H9 (cell line): ENCODE measurements at regions not wholly inside any gene's neighbourhood (a gene's known extent, or its start where the extent isn't known, plus 50 kb on each side); places are given as distances from the start of the nearest gene placed in this dataset.

Source experiments
- DNase-seq: peaks from one replicate; pipeline ENCODE4 v3.0.0-alpha.2; 2017
- H2AFZ ChIP-seq: one replicate; pipeline ENCODE4 v1.6.1; 2013; ENCODE audit warnings: mild to moderate bottlenecking, low read length, control low read depth, moderate library complexity
- H2AK5ac ChIP-seq: 2 replicates; pipeline ENCODE4 v1.6.1; 2013; ENCODE audit warnings: low read length, control low read depth, mixed read lengths; ENCODE audit not compliant: insufficient read length
- H2BK120ac ChIP-seq: one replicate; pipeline ENCODE4 v1.6.1; 2013; ENCODE audit warnings: low read depth, mild to moderate bottlenecking, low read length, control low read depth, inconsistent platforms; ENCODE audit not compliant: poor library complexity, severe bottlenecking
- H2BK12ac ChIP-seq: 2 replicates; pipeline ENCODE4 v1.6.1; 2013; ENCODE audit warnings: low read length, control low read depth, mixed read lengths, low read depth; ENCODE audit not compliant: insufficient read length
- H2BK15ac ChIP-seq: 2 replicates; pipeline ENCODE4 v1.6.1; 2013; ENCODE audit warnings: low read depth, low read length, control low read depth
- H2BK20ac ChIP-seq: one replicate; pipeline ENCODE4 v1.6.1; 2013; ENCODE audit warnings: low read depth, mild to moderate bottlenecking, low read length, control low read depth, inconsistent platforms; ENCODE audit not compliant: poor library complexity, severe bottlenecking
- H2BK5ac ChIP-seq: 2 replicates; pipeline ENCODE4 v1.6.1; 2013; ENCODE audit warnings: low read length, control low read depth, mixed read lengths; ENCODE audit not compliant: insufficient read length
- H3K14ac ChIP-seq: 2 replicates; pipeline ENCODE4 v1.6.1; 2013; ENCODE audit warnings: low read length, control low read depth; ENCODE audit not compliant: insufficient read depth
- H3K18ac ChIP-seq: 2 replicates; pipeline ENCODE4 v1.6.1; 2013; ENCODE audit warnings: low read depth, mild to moderate bottlenecking, mixed read lengths, low read length, control low read depth; ENCODE audit not compliant: insufficient read length
- H3K23ac ChIP-seq: 2 replicates; pipeline ENCODE4 v1.6.1; 2013; ENCODE audit warnings: low read length, control low read depth, mixed read lengths, low read depth; ENCODE audit not compliant: insufficient read length
- H3K23me2 ChIP-seq: 2 replicates; pipeline ENCODE4 v1.6.1; 2013; ENCODE audit warnings: low read depth, mild to moderate bottlenecking, mixed read lengths, low read length, control low read depth; ENCODE audit not compliant: insufficient read length, poor library complexity, severe bottlenecking
- H3K27ac ChIP-seq: 2 replicates; pipeline ENCODE4 v1.5.1; 2013; ENCODE audit warnings: low read length, control low read depth, mixed read lengths, low read depth; ENCODE audit not compliant: insufficient read length
- H3K27me3 ChIP-seq: 2 replicates; pipeline ENCODE4 v1.6.1; 2013; ENCODE audit warnings: low read length, control low read depth, inconsistent platforms; ENCODE audit not compliant: insufficient read depth
- H3K4ac ChIP-seq: 2 replicates; pipeline ENCODE4 v1.6.1; 2013; ENCODE audit warnings: low read depth, mild to moderate bottlenecking, control low read depth, inconsistent platforms, low read length, moderate library complexity
- H3K4me1 ChIP-seq: 2 replicates; pipeline ENCODE4 v1.6.1; 2013; ENCODE audit warnings: low read length, control low read depth, inconsistent platforms; ENCODE audit not compliant: insufficient read depth
- H3K4me2 ChIP-seq: 2 replicates; pipeline ENCODE4 v1.6.1; 2013; ENCODE audit warnings: low read length, control low read depth, mixed read lengths; ENCODE audit not compliant: insufficient read length, insufficient read depth
- H3K56ac ChIP-seq: 2 replicates; pipeline ENCODE4 v1.6.1; 2013; ENCODE audit warnings: low read depth, mild to moderate bottlenecking, mixed read lengths, low read length, control low read depth; ENCODE audit not compliant: insufficient read length
- H3K79me1 ChIP-seq: 2 replicates; pipeline ENCODE4 v1.6.1; 2013; ENCODE audit warnings: low read depth, mild to moderate bottlenecking, moderate library complexity, low read length, control low read depth, inconsistent platforms; ENCODE audit not compliant: insufficient read depth, poor library complexity, severe bottlenecking
- H3K79me2 ChIP-seq: 2 replicates; pipeline ENCODE4 v1.6.1; 2013; ENCODE audit warnings: low read length, control low read depth, inconsistent platforms; ENCODE audit not compliant: insufficient read depth
- H3K9ac ChIP-seq: 2 replicates; pipeline ENCODE4 v1.6.1; 2013; ENCODE audit warnings: low read length, control low read depth, mixed read lengths; ENCODE audit not compliant: insufficient read length; ENCODE audit errors: extremely low read depth
- H3K9me3 ChIP-seq: one replicate; pipeline ENCODE4 v1.6.1; 2013; ENCODE audit warnings: low read depth, low read length, inconsistent platforms; ENCODE audit not compliant: control insufficient read depth
- H3T11ph ChIP-seq: one replicate; pipeline ENCODE4 v1.6.1; 2013; ENCODE audit warnings: mild to moderate bottlenecking, low read length, control low read depth, inconsistent platforms
- H4K20me1 ChIP-seq: one replicate; pipeline ENCODE4 v1.6.1; 2013; ENCODE audit not compliant: control insufficient read depth, insufficient read length, insufficient read depth
- H4K5ac ChIP-seq: 2 replicates; pipeline ENCODE4 v1.6.1; 2013; ENCODE audit warnings: low read depth, mild to moderate bottlenecking, mixed read lengths, low read length, control low read depth; ENCODE audit not compliant: insufficient read length
- H4K8ac ChIP-seq: replicated peaks from 2 replicates; pipeline ENCODE4 v1.6.1; 2013; ENCODE audit warnings: low read length, control low read depth, mixed read lengths, low read depth; ENCODE audit not compliant: insufficient read length
- H4K91ac ChIP-seq: 2 replicates; pipeline ENCODE4 v1.6.1; 2013; ENCODE audit warnings: low read depth, mild to moderate bottlenecking, moderate library complexity, mixed read lengths, low read length, control low read depth; ENCODE audit not compliant: insufficient read length
- H3K27ac Mint-ChIP-seq, 3 experiments: 2 replicates in 2 of 3; 3 replicates in 1 of 3; pipeline ENCODE4 v1.8.0; 2020 to 2021; ENCODE audit warnings: mixed read lengths in 3 of 3, mild to moderate bottlenecking in 1 of 3, moderate library complexity in 1 of 3
- H3K27me3 Mint-ChIP-seq: 2 replicates; pipeline ENCODE4 v1.8.0; 2021; ENCODE audit warnings: low read depth, mild to moderate bottlenecking, moderate library complexity, mixed read lengths
- H3K36me3 Mint-ChIP-seq, 3 experiments: 2 replicates in 2 of 3; 3 replicates in 1 of 3; pipeline ENCODE4 v1.8.0; 2020 to 2021; ENCODE audit warnings: low read depth in 3 of 3, mixed read lengths in 3 of 3; ENCODE audit not compliant: insufficient read depth in 1 of 3
- H3K4me1 Mint-ChIP-seq, 2 experiments: 2 replicates each; pipeline ENCODE4 v1.8.0; 2020; ENCODE audit warnings: mixed read lengths in 2 of 2
- H3K4me3 Mint-ChIP-seq, 2 experiments: 2 replicates in 1 of 2; 3 replicates in 1 of 2; pipeline ENCODE4 v1.8.0; 2020 to 2021; ENCODE audit warnings: mild to moderate bottlenecking in 2 of 2, mixed read lengths in 2 of 2, moderate library complexity in 1 of 2
- H3K9me3 Mint-ChIP-seq, 2 experiments: 2 replicates in 1 of 2; 3 replicates in 1 of 2; pipeline ENCODE4 v1.8.0; 2020; ENCODE audit warnings: mild to moderate bottlenecking in 2 of 2, mixed read lengths in 2 of 2, moderate library complexity in 1 of 2
- CTCF ChIP-seq: fragments of 200-600 bp; sonication (generic); conservative IDR thresholded peaks from 3 replicates; pipeline ENCODE4 v1.8.0; 2021; ENCODE audit warnings: antibody characterized with exemption, mild to moderate bottlenecking
- WGBS: extraction: QIAGEN DNeasy Blood & Tissue Kit; methylation state at CpG from one replicate; pipeline ENCODE4 v1.1.7; 2013; ENCODE audit warnings: missing lambda C conversion rate, low lambda C conversion rate, mixed read lengths; ENCODE audit not compliant: insufficient read length; ENCODE audit errors: extremely low coverage; 5-methylcytosine and 5-hydroxymethylcytosine counted together

- no peak overlapping the region for H2AK5ac ChIP-seq
- Mint-ChIP-seq H3K9me3 (no peaks in the 10 kb centered on the region), H3K36me3 (no peaks in the 10 kb centered on the region), H3K4me3 (no peak overlapping the region), H3K27ac (peak overlapping the region in 1 of 3 experiments; percentile 33; a peak in 1 of 7 replicates), H3K4me1 (peaks cover 9 to 13% of the 10 kb centered on the region in 2 experiments), H3K27me3 (no peaks in the 10 kb centered on the region)
- H4K8ac ChIP-seq, result no peak overlapping the region
- H2BK20ac ChIP-seq, result peak overlapping the region; percentile 45
- no peaks in the 10 kb centered on the region for H3K79me1 ChIP-seq
- H3K27me3 ChIP-seq, result no peaks in the 10 kb centered on the region
- H3K56ac ChIP-seq, result no peak overlapping the region
- H3K4me1 ChIP-seq, result no peaks in the 10 kb centered on the region
- H3T11ph ChIP-seq, result no peak overlapping the region
- H2AFZ ChIP-seq, result no peak overlapping the region
- no peak overlapping the region for H2BK12ac ChIP-seq
- no peak overlapping the region for H3K14ac ChIP-seq
- no peak overlapping the region for H2BK15ac ChIP-seq
- H3K9me3 ChIP-seq, result no peaks in the 10 kb centered on the region
- H2BK120ac ChIP-seq, result no peak overlapping the region
- H3K9ac ChIP-seq, result no peak overlapping the region
- no peaks in the 10 kb centered on the region for H4K20me1 ChIP-seq
- H3K23ac ChIP-seq, result no peak overlapping the region
- no peak for TF ChIP-seq CTCF
- no peak overlapping the region for H3K18ac ChIP-seq
- H3K79me2 ChIP-seq, result no peaks in the 10 kb centered on the region
- H3K27ac ChIP-seq, result no peak overlapping the region
- H3K23me2 ChIP-seq, result no peaks in the 10 kb centered on the region
- no peak overlapping the region for H3K4ac ChIP-seq
- no peak overlapping the region for H4K91ac ChIP-seq
- H4K5ac ChIP-seq, result no peak overlapping the region
- WGBS, result no CpG with 5 or more reads among the region's 3 CpGs
- H3K4me2 ChIP-seq, result no peak overlapping the region
- no peak overlapping the region for H2BK5ac ChIP-seq
- DNase-seq, result no peak
Observed at GRCh38 chr4:96786306-96786705, 946.4 kb downstream of the PDHA2 start.
